H1 (cell line): ENCODE measurements at regions not wholly inside any gene's neighbourhood (a gene's known extent, or its start where the extent isn't known, plus 50 kb on each side); places are given as distances from the start of the nearest gene placed in this dataset.

Experiments used
- ASH2L ChIP-seq: fragments of 200-600, 300-600 bp; sonication (generic); IDR thresholded peaks from one replicate; pipeline ENCODE4 v1.7.1; 2017; ENCODE audit warnings: low read length
- CTBP2 ChIP-seq: IDR thresholded peaks from 2 replicates; pipeline ENCODE4 v1.7.0; 2011; ENCODE audit warnings: borderline replicate concordance, mild to moderate bottlenecking, moderate library complexity, mixed read lengths, low read length; ENCODE audit not compliant: insufficient read depth, insufficient read length
- PHF8 ChIP-seq: fragments of 200-600 bp; sonication (generic); conservative IDR thresholded peaks from 2 replicates; pipeline ENCODE4 v1.7.1; 2012; ENCODE audit warnings: low read depth, mild to moderate bottlenecking, inconsistent platforms, low read length, moderate library complexity
- POLR2AphosphoS5 ChIP-seq: IDR thresholded peaks from 2 replicates; pipeline ENCODE4 v1.6.1; 2011; ENCODE audit warnings: low read depth, low read length
- TAF7 ChIP-seq: optimal IDR thresholded peaks from 2 replicates; pipeline ENCODE3; 2011; ENCODE audit warnings: low read depth, mild to moderate bottlenecking, inconsistent platforms, low read length, moderate library complexity, borderline replicate concordance
- TF ChIP-seq, protein P1 (sequence below): IDR thresholded peaks from 2 replicates; pipeline ENCODE4 v1.6.1; 2012; ENCODE audit warnings: low read length, inconsistent platforms

DNA sequence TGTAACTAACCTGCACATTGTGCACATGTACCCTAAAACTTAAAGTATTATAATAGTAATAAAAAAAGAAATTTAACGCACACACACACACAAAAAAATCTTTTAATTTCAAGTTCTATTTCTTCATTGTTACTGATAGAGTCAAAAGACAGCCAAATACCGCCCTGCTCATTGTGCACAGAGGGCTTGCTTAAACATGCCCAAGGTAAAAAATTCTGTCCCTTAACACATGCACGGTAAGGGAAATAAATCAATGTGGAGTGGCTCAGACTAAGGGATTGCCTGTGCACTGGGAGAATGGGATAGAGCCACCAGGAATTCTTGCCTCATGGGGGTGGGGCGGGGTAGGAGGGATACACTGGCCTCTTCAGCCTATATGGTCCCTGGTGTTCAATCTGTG, 468.0 kb downstream of the NUP35 start (continued):
- TF ChIP-seq ASH2L, result no peak
- no peak for TF ChIP-seq CTBP2
- TF ChIP-seq PHF8, result no peak
- TF ChIP-seq, protein P1, sequence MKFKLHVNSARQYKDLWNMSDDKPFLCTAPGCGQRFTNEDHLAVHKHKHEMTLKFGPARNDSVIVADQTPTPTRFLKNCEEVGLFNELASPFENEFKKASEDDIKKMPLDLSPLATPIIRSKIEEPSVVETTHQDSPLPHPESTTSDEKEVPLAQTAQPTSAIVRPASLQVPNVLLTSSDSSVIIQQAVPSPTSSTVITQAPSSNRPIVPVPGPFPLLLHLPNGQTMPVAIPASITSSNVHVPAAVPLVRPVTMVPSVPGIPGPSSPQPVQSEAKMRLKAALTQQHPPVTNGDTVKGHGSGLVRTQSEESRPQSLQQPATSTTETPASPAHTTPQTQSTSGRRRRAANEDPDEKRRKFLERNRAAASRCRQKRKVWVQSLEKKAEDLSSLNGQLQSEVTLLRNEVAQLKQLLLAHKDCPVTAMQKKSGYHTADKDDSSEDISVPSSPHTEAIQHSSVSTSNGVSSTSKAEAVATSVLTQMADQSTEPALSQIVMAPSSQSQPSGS, result no peak
- TF ChIP-seq POLR2AphosphoS5, result no peak
- TF ChIP-seq TAF7, result no peak
